Renal cortical epithelial cell (primary cell): ENCODE measurements at regions not wholly inside any gene's neighbourhood (a gene's known extent, or its start where the extent isn't known, plus 50 kb on each side); places are given as distances from the start of the nearest gene placed in this dataset.
A peak's percentile ranks its signal among the peaks of the same experiment; 100 is the strongest.
"Not testable (repeated sequence)": the region's sequence is repeated elsewhere in the genome, so short reads cannot be mapped to it uniquely, and the experiment has no call there.

ENCODE experiments used
- DNase-seq: peaks from one replicate; pipeline ENCODE4 v3.0.0-alpha.2; 2011; ENCODE audit warnings: low read depth

DNA sequence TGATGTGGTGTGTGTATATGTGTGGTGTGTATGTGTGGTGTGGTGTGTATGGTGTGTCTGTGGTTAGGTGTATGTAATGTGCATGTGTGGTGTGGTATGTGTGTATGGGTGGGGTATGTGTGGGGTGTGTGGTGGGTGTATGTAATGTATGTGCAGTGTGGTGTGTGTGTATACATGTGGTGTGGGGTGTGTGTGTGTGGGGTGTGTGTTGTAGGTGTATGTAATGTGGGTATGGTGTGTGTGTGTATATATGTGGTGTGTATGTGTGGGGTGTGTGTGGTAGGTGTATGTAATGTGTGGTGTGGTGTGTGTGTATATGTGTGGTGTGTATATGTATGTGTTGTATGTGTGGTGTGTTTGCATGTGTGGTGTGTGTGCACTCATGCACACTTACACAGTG is 84.8 kb upstream of the ID2 start:
- DNase-seq: no peak

- no peak for DNase-seq
Observed at GRCh38 chr2:8597559-8598225, 84.2 kb upstream of the ID2 start.

DNA sequence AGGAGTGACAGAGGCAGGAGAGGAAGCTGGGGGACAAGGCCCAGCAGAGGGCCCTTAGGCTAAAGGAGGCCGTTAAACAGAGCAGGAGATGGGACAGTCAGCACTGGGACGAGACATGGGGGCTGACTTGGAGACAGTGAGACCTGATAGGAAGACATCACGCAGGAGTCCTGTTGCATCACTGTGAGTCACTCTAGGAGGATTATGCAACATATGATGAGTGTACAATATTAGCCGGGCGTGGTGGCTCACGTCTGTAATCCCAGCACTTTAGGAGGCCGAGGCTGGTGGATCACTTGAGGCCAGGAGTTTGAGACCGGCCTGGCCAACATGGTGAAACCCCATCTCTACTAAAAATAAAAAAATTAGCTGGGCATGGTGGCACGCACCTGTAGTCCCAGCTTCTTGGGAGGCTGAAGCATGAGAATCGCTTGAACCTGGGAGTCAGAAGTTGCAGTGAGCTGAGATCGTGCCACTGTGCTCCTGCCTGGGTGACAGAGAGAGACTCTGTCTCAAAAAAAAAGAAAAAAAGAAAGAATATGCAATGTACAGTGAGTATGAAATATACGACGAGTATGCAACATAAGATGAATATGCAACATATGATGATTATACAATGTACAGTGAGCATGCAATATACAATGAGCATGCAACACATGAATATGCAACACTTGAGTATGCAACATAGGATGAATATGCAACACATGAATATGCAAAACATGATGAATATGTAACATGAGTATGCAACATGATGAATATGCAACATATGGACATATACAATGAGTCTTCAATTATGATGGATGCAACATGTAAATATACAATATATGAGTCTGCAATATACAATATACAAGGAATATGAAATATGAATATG is 83.3 kb upstream of the ID2 start:
- DNase-seq: peak; percentile 91

GRCh38 chr2:8599421-8600242 is 82.2 kb upstream of the ID2 start:
- DNase-seq: no peak

DNA sequence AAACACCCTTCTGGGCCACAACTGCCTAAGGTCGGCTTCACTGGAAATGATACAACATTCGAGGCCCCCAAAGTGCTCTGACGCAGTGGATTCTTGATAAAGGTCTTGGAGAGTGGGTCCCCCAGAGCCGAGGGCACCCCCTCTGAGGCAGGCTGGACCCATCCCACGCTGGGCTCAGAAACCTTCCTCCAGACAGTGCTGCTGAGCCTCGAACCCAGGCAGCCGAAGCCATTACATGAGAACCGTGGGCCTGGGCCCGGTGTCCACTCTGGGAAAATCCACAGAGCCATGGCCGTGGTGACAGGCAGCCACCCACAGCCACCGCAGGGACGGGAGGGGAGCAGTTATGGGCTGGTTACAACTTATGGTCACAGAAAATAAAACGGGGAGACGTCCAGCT is 81.4 kb upstream of the ID2 start:
- DNase-seq: no peak

DNA sequence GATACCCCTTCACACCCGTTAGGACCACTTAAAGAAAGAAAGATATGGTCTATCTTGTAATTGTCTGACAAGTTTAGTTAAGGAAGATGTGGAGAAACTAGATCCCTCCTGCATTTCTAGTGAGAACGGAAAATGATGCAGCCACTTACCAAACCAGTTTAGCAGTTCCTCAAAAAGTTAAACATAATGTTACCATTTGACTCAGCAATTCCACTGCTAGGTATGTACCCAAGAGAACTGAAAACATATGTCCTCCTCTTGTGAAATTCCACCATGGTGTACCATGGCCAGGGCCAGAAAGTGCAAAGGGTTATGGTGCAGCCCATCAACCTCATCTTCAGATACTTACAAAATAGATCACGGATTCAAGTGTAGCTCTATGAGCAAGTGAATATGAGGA is 79.0 kb upstream of the ID2 start:
- peak; percentile 24 for DNase-seq

- DNase-seq: not testable (repeated sequence)
Observed at GRCh38 chr2:8603356-8603755, 78.5 kb upstream of the ID2 start.

DNA sequence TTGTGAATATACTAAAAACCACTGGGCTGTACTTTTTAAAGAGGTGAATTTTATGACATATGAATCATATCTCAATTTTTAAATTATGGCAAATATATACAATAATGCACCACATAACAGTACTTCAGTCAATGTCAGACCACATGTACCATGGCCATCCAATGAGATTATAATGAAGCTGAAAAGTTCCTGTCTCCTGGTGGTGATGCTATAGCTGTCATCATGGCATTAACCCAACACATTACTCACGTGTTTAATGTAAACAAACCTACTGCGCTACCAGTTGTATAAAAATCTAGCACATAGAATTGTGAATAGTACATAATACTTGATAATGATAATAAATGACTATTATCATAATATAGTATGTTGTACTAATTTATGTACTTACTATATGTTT is 77.6 kb upstream of the ID2 start:
- no peak for DNase-seq

- DNase-seq: no peak
Observed at GRCh38 chr2:8605351-8606065, 76.3 kb upstream of the ID2 start.

- no peak for DNase-seq
Observed at GRCh38 chr2:8606226-8606625, 75.6 kb upstream of the ID2 start.

- no peak for DNase-seq
Observed at GRCh38 chr2:8606649-8607550, 75.0 kb upstream of the ID2 start.

DNA sequence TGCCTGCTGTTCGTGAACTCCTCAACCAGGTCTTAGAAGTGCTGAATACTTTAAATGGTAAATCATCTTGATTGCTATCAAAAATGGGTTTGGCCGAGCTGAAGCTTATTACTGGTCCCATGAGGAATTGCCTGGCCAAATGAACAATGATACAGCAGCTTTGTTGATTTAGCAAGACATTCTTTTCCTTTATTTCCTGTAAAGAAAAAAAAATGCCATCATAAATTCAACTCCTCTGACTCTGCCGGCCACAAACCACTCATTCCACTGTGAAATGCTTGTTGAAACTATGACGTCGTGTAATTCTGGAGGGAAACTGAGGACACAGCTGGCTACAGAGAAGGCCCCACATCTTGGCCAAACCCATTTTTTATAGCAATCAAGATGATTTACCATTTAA is 74.2 kb upstream of the ID2 start:
- DNase-seq: peak; percentile 75

- DNase-seq: no peak
Observed at GRCh38 chr2:8608411-8608954, 73.4 kb upstream of the ID2 start.

DNA sequence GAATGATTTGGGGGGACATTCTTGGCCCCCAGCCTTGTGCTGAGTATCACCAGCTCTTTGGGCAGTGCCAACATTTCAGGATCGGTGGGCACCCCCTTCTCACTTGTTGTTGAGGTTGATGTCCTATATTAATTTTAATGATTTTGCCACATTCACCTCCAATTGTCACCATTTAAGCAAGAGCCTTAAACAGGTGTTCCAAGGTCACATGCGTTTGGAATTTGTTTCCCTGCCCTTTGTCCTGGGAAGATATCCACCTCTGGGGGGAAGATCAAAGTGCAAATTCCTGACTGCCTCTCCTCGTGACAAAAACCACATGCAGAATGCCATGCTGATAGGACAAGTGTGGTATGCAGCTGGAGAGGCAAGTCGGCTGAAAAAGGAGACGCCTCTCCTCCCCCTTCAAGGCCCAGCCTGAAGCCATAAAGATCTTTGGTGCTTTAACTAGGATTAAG is 72.5 kb upstream of the ID2 start:
- DNase-seq: peak; percentile 70

- DNase-seq: not testable (repeated sequence)
Observed at GRCh38 chr2:8610775-8611174, 71.1 kb upstream of the ID2 start.

DNA sequence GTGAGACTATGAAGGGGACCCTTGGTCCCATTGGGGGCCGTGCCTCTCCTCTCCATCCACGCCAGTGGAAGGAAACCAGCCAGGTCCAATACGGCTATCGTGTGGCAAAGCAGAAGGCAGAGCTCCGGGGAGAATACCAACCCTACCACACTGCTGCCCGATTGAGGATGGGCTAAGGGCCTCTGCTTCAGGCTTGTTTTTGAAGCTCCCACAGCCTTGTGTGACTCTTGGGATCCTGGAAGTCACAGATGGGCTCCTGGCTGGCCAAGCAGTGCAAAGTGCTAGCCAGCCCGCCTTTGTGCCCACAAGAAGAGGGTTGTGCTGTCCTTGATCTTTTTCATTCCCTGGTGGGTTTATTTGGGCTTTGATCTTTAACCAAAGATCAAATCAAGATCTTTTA is 70.6 kb upstream of the ID2 start:
- DNase-seq: no peak

DNA sequence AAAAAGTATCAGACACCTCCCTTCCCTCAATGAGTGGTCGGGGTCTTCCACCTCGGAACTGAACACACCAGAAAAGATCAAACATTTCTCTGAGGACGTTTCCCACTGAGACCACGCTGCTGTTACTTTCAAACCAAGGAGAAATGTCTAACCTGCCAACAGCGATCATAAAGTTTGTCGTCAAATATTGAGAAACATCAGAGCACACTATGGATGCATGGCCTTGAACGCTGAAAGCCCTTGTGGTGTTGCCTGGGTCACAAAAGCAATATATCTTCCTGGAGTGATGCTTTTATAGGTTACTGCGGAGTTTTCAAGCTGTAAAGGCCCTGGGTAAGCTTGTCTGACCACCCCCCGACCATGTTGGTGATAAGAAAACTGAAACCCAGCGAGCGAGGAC is 70.2 kb upstream of the ID2 start:
- no peak for DNase-seq

DNA sequence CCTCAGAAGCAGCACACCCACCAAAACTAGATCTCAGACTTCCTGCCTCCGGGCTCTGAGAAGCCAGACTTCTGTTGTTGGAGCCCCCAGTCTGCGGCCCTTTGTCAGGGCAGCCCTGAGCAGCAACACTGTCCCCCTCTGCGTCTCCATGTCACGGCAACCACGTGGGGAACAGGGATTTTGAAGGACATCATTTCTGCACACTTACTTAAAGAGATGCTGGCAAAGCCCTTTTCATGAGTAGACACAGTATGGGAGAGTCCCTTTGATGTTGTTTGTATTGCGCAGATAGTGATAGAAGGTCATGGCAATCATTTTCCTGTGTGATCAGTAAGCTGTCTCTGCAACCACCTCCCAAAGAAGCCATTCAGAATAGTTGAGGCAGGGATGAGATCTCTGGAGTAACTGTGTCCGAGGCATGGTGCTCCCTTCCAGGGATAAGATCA is 69.1 kb upstream of the ID2 start:
- DNase-seq: no peak

- DNase-seq: not testable (repeated sequence)
Observed at GRCh38 chr2:8613207-8613999, 68.5 kb upstream of the ID2 start.

DNA sequence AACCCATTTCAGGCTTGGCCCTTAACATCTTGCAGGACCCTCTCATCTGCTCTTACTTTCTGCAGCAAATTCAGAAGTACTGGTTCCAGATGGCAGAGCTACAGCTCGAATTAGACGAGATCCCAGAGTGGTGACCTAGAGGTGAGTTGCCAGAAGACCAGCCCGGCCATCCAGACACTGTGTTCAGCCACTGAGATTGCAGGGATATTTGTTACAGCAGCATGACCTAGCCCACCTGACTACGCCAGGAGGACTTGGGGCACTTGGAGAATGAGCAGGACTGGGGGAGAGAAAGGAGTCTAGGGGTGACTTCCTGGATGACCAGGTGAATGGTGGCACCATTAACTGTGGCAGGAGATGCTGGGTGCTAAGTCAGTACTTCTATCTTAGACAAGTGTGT is 67.2 kb upstream of the ID2 start:
- no peak for DNase-seq
